Activated CD4-positive, alpha-beta T cell treated with anti-CD3 and anti-CD28 coated beads, Interleukin-2, amount 50 U/mL, for 48 hours (primary cell): ENCODE measurements at regions not wholly inside any gene's neighbourhood (a gene's known extent, or its start where the extent isn't known, plus 50 kb on each side); places are given as distances from the start of the nearest gene placed in this dataset.
A peak's percentile ranks its signal among the peaks of the same experiment; 100 is the strongest.
"Not testable (repeated sequence)": the region's sequence is repeated elsewhere in the genome, so short reads cannot be mapped to it uniquely, and the experiment has no call there.

Experiments used
- DNase-seq, 2 experiments: peaks; one replicate each; pipeline ENCODE4 v3.0.0-alpha.2; 2020

- DNase-seq: not testable (repeated sequence)
Observed at GRCh38 chr2:132332345-132333033, 84.1 kb upstream of the GPR39 start.

- not testable (repeated sequence) for DNase-seq
Observed at GRCh38 chr2:132337135-132337534, 79.5 kb upstream of the GPR39 start.

GRCh38 chr2:132337844-132338243 lies 78.8 kb upstream of the GPR39 start:
- DNase-seq: not testable (repeated sequence)

- DNase-seq: not testable (repeated sequence)
Observed at GRCh38 chr2:132347041-132347780, 69.4 kb upstream of the GPR39 start.

GRCh38 chr2:132349092-132349687 lies 67.4 kb upstream of the GPR39 start:
- DNase-seq: not testable (repeated sequence)

- not testable (repeated sequence) for DNase-seq
Observed at GRCh38 chr2:132351668-132352067, 64.9 kb upstream of the GPR39 start.

GRCh38 chr2:132352481-132353001 lies 64.1 kb upstream of the GPR39 start:
- not testable (repeated sequence) for DNase-seq

- peak in 1 of 2 experiments; percentile 3 for DNase-seq
Observed at GRCh38 chr2:132353380-132353779, 63.2 kb upstream of the GPR39 start.

GRCh38 chr2:132360964-132361363 lies 55.6 kb upstream of the GPR39 start:
- DNase-seq: not testable (repeated sequence)

- DNase-seq: not testable (repeated sequence)
Observed at GRCh38 chr2:132361498-132361897, 55.1 kb upstream of the GPR39 start.

GRCh38 chr2:132363352-132363751 lies 53.3 kb upstream of the GPR39 start:
- not testable (repeated sequence) for DNase-seq

- DNase-seq: not testable (repeated sequence)
Observed at GRCh38 chr2:132365963-132366362, 50.6 kb upstream of the GPR39 start.

GRCh38 chr2:132366421-132367180 lies 50.0 kb upstream of the GPR39 start:
- no peak for DNase-seq
